ENCODE measurements at regions not wholly inside any gene's neighbourhood (a gene's known extent, or its start where the extent isn't known, plus 50 kb on each side); places are given as distances from the start of the nearest gene placed in this dataset.
A peak's percentile ranks its signal among the peaks of the same experiment; 100 is the strongest.

DNA sequence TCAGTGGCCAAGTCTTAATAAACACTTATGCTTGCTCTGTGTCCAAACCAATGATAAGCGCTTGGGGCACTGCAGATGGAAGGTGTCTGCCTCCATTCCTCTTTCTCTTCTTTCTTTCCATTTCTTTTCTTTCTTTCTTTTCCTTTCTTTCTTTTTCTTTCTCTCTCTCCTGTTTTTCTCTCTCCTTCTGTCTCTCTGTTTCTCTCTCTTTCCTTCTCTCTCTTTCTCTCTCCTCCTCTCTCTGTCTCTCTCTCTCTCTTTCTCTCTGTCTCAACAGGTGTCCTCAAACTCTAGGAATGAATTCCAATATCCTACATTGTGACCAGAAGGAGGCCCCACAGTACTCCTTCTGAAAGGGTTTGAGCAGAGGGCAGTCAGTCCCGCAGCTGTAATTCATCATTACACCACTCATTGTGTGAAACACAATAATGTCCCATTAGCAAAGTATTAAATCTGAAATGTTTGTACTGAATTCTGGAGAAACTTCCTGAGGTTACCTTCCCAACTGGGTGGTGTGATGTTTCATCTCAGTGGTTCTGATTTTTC is 66.5 kb upstream of the PAGE1 start:
- Histone ChIP-seq H3K4me2 (no peak overlapping the region), H3K79me2 (replicated peaks; ENCODE audit: insufficient read depth) (no peaks in the 10 kb centered on the region), H3K4me3 (no peak overlapping the region), H2AFZ (no peak overlapping the region), H3K36me3 (ENCODE audit: insufficient read depth) (no peaks in the 10 kb centered on the region), H3K4me1 (ENCODE audit: insufficient read depth) (no peaks in the 10 kb centered on the region), H3K9me2 (ENCODE audit: insufficient read depth) (no peaks in the 10 kb centered on the region), H4K20me1 (replicated peaks; ENCODE audit: insufficient read depth) (no peaks in the 10 kb centered on the region), H3K27ac (ENCODE audit: low read depth) (no peak overlapping the region), H3K27me3 (ENCODE audit: insufficient read depth) (no peaks in the 10 kb centered on the region), H3F3A (replicated peaks; ENCODE audit: low read depth) (no peaks in the 10 kb centered on the region)
- Mint-ChIP-seq H3K27ac (no peak overlapping the region; the same call in 1 of the 2 replicates), H3K4me3 (no peak overlapping the region), H3K36me3 (ENCODE audit: low read depth) (no peaks in the 10 kb centered on the region), H3K9me3 (no peaks in the 10 kb centered on the region), H3K27me3 (ENCODE audit: insufficient read depth, low read depth, poor library complexity) (no peaks in the 10 kb centered on the region), H3K4me1 (peaks cover 7% of the 10 kb centered on the region; the same call in 2 of the 3 replicates)
- TF ChIP-seq CTCF (conservative IDR thresholded peaks at IDR 0.05; ENCODE audit: low read depth in 2 of 2) (peak in 1 of 2 experiments; percentile 30; a peak in 2 of 4 replicates), ZNF114 (CRISPR knock-in tag; IDR thresholded peaks at IDR 0.05) (no peak)
- DNase-seq (ENCODE audit: low spot score): peak; percentile 11
- ATAC-seq: peak; percentile 54

DNA sequence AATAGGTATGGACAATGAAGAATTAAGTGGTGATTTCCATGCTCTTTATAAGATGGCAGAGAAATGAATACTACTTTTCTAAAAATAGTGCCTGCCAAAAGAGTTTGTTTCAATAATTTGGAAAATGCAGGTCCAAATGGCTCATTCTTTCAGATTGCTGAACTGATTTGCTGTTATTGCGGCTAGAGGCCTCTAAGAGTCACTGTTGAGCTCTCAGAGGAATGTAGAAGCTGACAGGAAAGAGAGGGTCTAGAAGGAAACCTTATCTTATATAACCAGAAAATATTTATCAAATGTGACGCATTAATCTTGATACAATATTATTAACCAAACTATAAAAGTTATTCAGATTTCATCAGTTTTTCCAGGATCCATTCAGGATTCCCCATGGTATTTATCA is 65.7 kb upstream of the PAGE1 start:
- TF ChIP-seq CTCF (conservative IDR thresholded peaks at IDR 0.05; ENCODE audit: low read depth in 2 of 2) (peak; percentile 43 to 44), JUNB (IDR thresholded peaks at IDR 0.05; ENCODE audit: unreplicated experiment) (no peak), EZH2 (IDR thresholded peaks at IDR 0.05; ENCODE audit: low read depth, unreplicated experiment) (no peak)
- no peak overlapping the region for H3K4me3 ChIP-seq
- H4K20me1 ChIP-seq (replicated peaks; ENCODE audit: insufficient read depth): no peaks in the 10 kb centered on the region
- no peaks in the 10 kb centered on the region for H3K9me2 ChIP-seq (ENCODE audit: insufficient read depth)
- no peaks in the 10 kb centered on the region for H3K4me1 ChIP-seq (ENCODE audit: insufficient read depth)
- no peak overlapping the region for H2AFZ ChIP-seq
- peak; percentile 35; the same call in 1 of the 3 replicates for ATAC-seq
- H3K36me3 Mint-ChIP-seq (ENCODE audit: low read depth): no peaks in the 10 kb centered on the region
- peaks cover 7% of the 10 kb centered on the region; the same call in 2 of the 3 replicates for H3K4me1 Mint-ChIP-seq
- no peaks in the 10 kb centered on the region for H3K27me3 ChIP-seq (ENCODE audit: insufficient read depth)
- H3F3A ChIP-seq (replicated peaks; ENCODE audit: low read depth): no peaks in the 10 kb centered on the region
- no peaks in the 10 kb centered on the region for H3K79me2 ChIP-seq (replicated peaks; ENCODE audit: insufficient read depth)
- H3K27me3 Mint-ChIP-seq (ENCODE audit: insufficient read depth, low read depth, poor library complexity): no peaks in the 10 kb centered on the region
- no peak overlapping the region for H3K27ac ChIP-seq (ENCODE audit: low read depth)
- H3K4me3 Mint-ChIP-seq: no peak overlapping the region
- no peak overlapping the region for H3K27ac Mint-ChIP-seq
- no peak overlapping the region for H3K4me2 ChIP-seq
- DNase-seq (ENCODE audit: low spot score): peak; percentile 37
- H3K36me3 ChIP-seq (ENCODE audit: insufficient read depth): no peaks in the 10 kb centered on the region
- H3K9me3 Mint-ChIP-seq: no peaks in the 10 kb centered on the region

GRCh38 chrX:49760290-49760890 is 64.6 kb upstream of the PAGE1 start:
- no peaks in the 10 kb centered on the region for H3K27me3 ChIP-seq (ENCODE audit: insufficient read depth)
- no peak overlapping the region for H3K4me2 ChIP-seq
- H3K27ac Mint-ChIP-seq: no peak overlapping the region
- no peak overlapping the region for H3K4me3 ChIP-seq
- H3K9me3 Mint-ChIP-seq: no peaks in the 10 kb centered on the region
- H3K27ac ChIP-seq (ENCODE audit: low read depth): no peak overlapping the region
- H3K27me3 Mint-ChIP-seq (ENCODE audit: insufficient read depth, low read depth, poor library complexity): no peaks in the 10 kb centered on the region
- H3K4me3 Mint-ChIP-seq: no peak overlapping the region
- H3K36me3 Mint-ChIP-seq (ENCODE audit: low read depth): no peaks in the 10 kb centered on the region
- no peaks in the 10 kb centered on the region for H3F3A ChIP-seq (replicated peaks; ENCODE audit: low read depth)
- no peak for DNase-seq (ENCODE audit: low spot score)
- H3K79me2 ChIP-seq (replicated peaks; ENCODE audit: insufficient read depth): no peaks in the 10 kb centered on the region
- H3K4me1 Mint-ChIP-seq: peaks cover 7% of the 10 kb centered on the region; the same call in 2 of the 3 replicates
- H3K9me2 ChIP-seq (ENCODE audit: insufficient read depth): no peaks in the 10 kb centered on the region
- H3K36me3 ChIP-seq (ENCODE audit: insufficient read depth): no peaks in the 10 kb centered on the region
- no peak overlapping the region for H2AFZ ChIP-seq
- H4K20me1 ChIP-seq (replicated peaks; ENCODE audit: insufficient read depth): no peaks in the 10 kb centered on the region
- H3K4me1 ChIP-seq (ENCODE audit: insufficient read depth): no peaks in the 10 kb centered on the region
- ATAC-seq: no peak
- TF ChIP-seq ZNF462 (CRISPR knock-in tag; IDR thresholded peaks at IDR 0.05): no peak
